ENCODE measurements at regions not wholly inside any gene's neighbourhood (a gene's known extent, or its start where the extent isn't known, plus 50 kb on each side); places are given as distances from the start of the nearest gene placed in this dataset.

GRCh38 chr13:62022369-62022768, 606.7 kb upstream of the PCDH20 start:
- Mint-ChIP-seq H3K27ac (no peak overlapping the region), H3K4me3 (no peak overlapping the region), H3K27me3 (ENCODE audit: low read depth) (no peaks in the 10 kb centered on the region), H3K9me3 (no peaks in the 10 kb centered on the region), H3K36me3 (no peaks in the 10 kb centered on the region), H3K4me1 (no peaks in the 10 kb centered on the region)
- ATAC-seq, result no peak
- POLR2A ChIA-PET, result no interaction called here
- no peak for DNase-seq (ENCODE audit: low spot score)
- no peak for TF ChIP-seq FOXJ3 (CRISPR knock-in tag; IDR thresholded peaks at IDR 0.05; ENCODE audit: borderline replicate concordance)
- no peak for TF ChIP-seq SP1 (CRISPR knock-in tag; conservative IDR thresholded peaks at IDR 0.05)
- no peak for TF ChIP-seq STAT6 (CRISPR knock-in tag; conservative IDR thresholded peaks at IDR 0.05; ENCODE audit: low read depth)
- TF ChIP-seq MLX (CRISPR knock-in tag; IDR thresholded peaks at IDR 0.05), result no peak
- TF ChIP-seq MAX (CRISPR knock-in tag; IDR thresholded peaks at IDR 0.05), result no peak
- TF ChIP-seq ZNF532 (CRISPR knock-in tag; IDR thresholded peaks at IDR 0.05; ENCODE audit: borderline replicate concordance), result no peak
- no peak for TF ChIP-seq TEAD1 (CRISPR knock-in tag; IDR thresholded peaks at IDR 0.05)
- TF ChIP-seq RORB (CRISPR knock-in tag; IDR thresholded peaks at IDR 0.05), result no peak
- no peak for TF ChIP-seq ZBTB21 (CRISPR knock-in tag; IDR thresholded peaks at IDR 0.05; ENCODE audit: borderline replicate concordance)
- no peak for TF ChIP-seq GRHL2 (CRISPR knock-in tag; IDR thresholded peaks at IDR 0.05; ENCODE audit: insufficient replicate concordance, severe bottlenecking)
- TF ChIP-seq ZNF138 (CRISPR knock-in tag; conservative IDR thresholded peaks at IDR 0.05), result no peak
- TF ChIP-seq ZNF425 (CRISPR knock-in tag; conservative IDR thresholded peaks at IDR 0.05), result no peak
- no peak for TF ChIP-seq HMGA2 (CRISPR knock-in tag; IDR thresholded peaks at IDR 0.05)
- no peak for TF ChIP-seq USF2 (CRISPR knock-in tag; IDR thresholded peaks at IDR 0.05)
- no peak for TF ChIP-seq HMGXB4 (CRISPR knock-in tag; IDR thresholded peaks at IDR 0.05)
- TF ChIP-seq ZNF512 (CRISPR knock-in tag; IDR thresholded peaks at IDR 0.05; ENCODE audit: borderline replicate concordance), result no peak
- no peak for TF ChIP-seq CTCF (IDR thresholded peaks at IDR 0.05)
- no peak for TF ChIP-seq CDX4 (CRISPR knock-in tag; IDR thresholded peaks at IDR 0.05; ENCODE audit: borderline replicate concordance)
- TF ChIP-seq CREM (CRISPR knock-in tag; IDR thresholded peaks at IDR 0.05), result no peak
- CTCF ChIA-PET, result interaction anchor here (0.5 kb wide), 1 partner anchor 447 kb away, joined by 3 read pairs; no protein-coding TSS in a partner anchor
